SK-N-MC (cell line): ENCODE measurements at regions not wholly inside any gene's neighbourhood (a gene's known extent, or its start where the extent isn't known, plus 50 kb on each side); places are given as distances from the start of the nearest gene placed in this dataset.

ENCODE experiments used
- DNase-seq: peaks from one replicate; pipeline ENCODE4 v3.0.0-alpha.2; 2011; ENCODE audit warnings: low read depth, low spot score
- H3K27ac ChIP-seq: fragments of 200-600 bp; sonication (generic); 2 replicates; pipeline ENCODE4 v1.5.1; 2016; ENCODE audit warnings: mixed run types
- H3K36me3 ChIP-seq: fragments of 200-600 bp; sonication (generic); 2 replicates; pipeline ENCODE4 v1.6.1; 2017; ENCODE audit warnings: antibody characterized with exemption, low read length, mixed read lengths; ENCODE audit not compliant: insufficient read depth
- H3K4me3 ChIP-seq: fragments of 200-600 bp; sonication (generic); 2 replicates; pipeline ENCODE4 v1.5.1; 2016
- H3K9ac ChIP-seq: fragments of 200-600 bp; sonication (generic); 2 replicates; pipeline ENCODE4 v1.8.0; 2017; ENCODE audit warnings: mixed run types, mixed read lengths; ENCODE audit not compliant: insufficient read length
- H3K9me3 ChIP-seq: fragments of 200-600 bp; sonication (generic); 2 replicates; pipeline ENCODE4 v1.6.1; 2017; ENCODE audit warnings: low read depth, mild to moderate bottlenecking, antibody characterized with exemption, low read length, moderate library complexity, mixed read lengths
- EZH2 ChIP-seq: fragments of 200-600 bp; sonication (generic); IDR thresholded peaks from one replicate; pipeline ENCODE4 v1.6.1; 2017; ENCODE audit warnings: antibody characterized with exemption
- FOXP2 ChIP-seq: optimal IDR thresholded peaks from 2 replicates; pipeline ENCODE3; 2011; ENCODE audit warnings: mild to moderate bottlenecking, moderate library complexity; ENCODE audit not compliant: insufficient read depth; ENCODE audit errors: extremely low read length, control extremely low read depth
- POLR2AphosphoS5 ChIP-seq: IDR thresholded peaks from 2 replicates; pipeline ENCODE4 v1.6.1; 2012; ENCODE audit warnings: mild to moderate bottlenecking, low read depth, low read length, borderline replicate concordance

DNA sequence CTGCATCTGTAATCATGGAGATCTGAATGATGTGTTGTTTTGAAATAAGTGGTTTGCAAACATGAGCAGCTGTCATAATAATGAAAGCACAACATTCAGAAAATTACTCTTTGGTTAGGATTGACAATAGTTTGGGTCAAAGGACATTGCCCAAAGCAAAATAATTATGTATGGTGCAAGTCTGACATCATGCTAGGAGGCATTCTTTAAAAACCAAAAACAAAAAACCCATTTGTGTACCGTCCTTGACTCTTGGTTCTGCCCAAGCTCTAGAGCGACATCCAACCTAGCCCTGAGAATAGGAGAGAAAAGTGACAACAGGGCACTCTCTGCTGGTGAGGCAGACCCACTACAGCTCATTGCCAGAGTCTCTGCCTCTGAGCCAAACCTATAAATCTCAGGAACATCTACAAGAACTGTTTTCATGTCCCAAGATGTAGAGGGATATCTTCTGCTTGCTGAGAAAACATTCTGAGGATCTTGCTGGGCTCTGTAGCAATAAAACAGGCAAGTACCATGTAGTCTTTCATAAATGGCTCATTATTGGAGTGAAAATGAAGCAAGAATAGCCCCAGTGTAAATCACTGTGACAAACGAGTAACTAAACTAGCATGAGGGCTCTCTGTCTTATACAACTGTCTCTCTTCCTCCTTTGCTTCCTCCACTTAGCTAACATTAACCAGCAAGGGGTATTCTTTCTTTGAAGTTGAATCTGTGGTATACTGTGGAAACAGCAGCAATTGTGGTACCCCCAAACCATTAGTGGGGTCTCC, 266.8 kb upstream of the CXCR4 start:
- H3K27ac ChIP-seq = no peak overlapping the region
- TF ChIP-seq EZH2 = no peak
- TF ChIP-seq POLR2AphosphoS5 = no peak
- TF ChIP-seq FOXP2 = no peak
- H3K36me3 ChIP-seq = no peaks in the 10 kb centered on the region
- H3K9ac ChIP-seq = no peak overlapping the region
- no peak overlapping the region for H3K4me3 ChIP-seq
- no peak for DNase-seq
- H3K9me3 ChIP-seq = no peaks in the 10 kb centered on the region

DNA sequence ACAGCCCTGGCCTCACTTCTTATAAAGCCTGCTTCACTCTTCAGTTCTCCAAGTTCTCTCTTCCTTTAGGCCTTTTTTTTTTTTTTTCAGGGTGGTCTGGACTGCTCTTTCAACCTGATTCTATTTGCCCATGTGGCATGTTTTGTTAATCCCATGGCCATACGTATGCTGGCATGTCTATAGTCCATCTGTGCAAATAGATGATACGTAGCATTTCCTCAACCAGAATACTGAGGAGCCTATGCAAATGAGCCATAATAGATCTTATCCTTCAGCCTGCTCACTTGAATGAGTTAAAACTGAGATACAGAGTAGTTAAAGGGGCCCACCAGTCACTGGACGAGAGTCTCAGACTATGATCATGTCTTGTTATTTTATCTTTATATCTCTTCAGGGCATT, 265.2 kb upstream of the CXCR4 start:
- no peaks in the 10 kb centered on the region for H3K36me3 ChIP-seq
- DNase-seq = no peak
- no peak overlapping the region for H3K27ac ChIP-seq
- H3K9me3 ChIP-seq = no peaks in the 10 kb centered on the region
- TF ChIP-seq EZH2 = no peak
- no peak for TF ChIP-seq POLR2AphosphoS5
- TF ChIP-seq FOXP2 = no peak
- no peak overlapping the region for H3K9ac ChIP-seq
- no peak overlapping the region for H3K4me3 ChIP-seq

DNA sequence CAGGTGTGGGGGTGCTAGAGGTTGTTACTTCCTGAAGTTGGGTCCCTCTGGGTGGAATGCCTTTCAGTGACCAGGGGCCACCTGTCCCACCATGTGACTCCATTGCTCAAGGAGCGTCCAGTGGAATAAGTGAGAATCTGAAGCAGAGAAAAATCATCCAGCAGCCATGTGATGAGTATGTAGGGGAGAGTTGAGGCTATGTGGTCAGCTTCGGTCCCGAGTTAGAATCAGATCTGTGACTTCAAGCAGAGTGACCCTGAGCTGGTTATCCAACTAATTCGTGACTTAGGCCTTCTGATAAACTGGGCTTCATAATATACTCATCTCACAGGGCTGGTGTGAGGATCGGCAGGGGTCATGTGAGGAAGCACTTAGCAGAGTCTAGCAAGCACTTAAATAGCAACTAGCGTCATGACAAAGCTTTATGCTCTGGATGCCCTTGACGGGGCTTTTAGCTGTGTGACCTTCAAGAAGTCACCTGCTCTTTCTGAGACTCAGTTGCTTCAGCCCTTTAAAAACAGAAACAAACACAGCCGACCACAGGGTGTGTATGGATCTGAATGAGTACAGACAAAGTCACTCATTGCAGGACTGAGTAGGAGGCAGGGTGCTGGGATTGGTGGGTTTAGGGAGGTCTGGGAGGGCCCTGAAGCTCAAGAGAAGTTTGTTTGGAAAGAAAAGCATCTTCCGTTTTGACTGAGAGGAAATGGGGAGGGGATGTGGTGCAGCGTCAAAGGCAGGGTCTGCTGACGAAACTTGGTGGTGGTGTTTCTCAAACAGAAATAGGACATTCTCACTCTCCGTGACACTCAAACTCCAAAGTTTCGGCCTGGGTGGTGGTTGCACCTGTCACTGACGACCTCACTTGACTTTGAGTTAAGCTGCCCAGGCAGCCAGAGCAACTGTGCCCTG, 264.0 kb upstream of the CXCR4 start:
- Histone ChIP-seq H3K4me3 (no peak overlapping the region), H3K27ac (no peak overlapping the region), H3K36me3 (no peaks in the 10 kb centered on the region), H3K9ac (no peak overlapping the region), H3K9me3 (no peaks in the 10 kb centered on the region)
- no peak for DNase-seq
- TF ChIP-seq FOXP2 (no peak), POLR2AphosphoS5 (no peak), EZH2 (no peak)

DNA sequence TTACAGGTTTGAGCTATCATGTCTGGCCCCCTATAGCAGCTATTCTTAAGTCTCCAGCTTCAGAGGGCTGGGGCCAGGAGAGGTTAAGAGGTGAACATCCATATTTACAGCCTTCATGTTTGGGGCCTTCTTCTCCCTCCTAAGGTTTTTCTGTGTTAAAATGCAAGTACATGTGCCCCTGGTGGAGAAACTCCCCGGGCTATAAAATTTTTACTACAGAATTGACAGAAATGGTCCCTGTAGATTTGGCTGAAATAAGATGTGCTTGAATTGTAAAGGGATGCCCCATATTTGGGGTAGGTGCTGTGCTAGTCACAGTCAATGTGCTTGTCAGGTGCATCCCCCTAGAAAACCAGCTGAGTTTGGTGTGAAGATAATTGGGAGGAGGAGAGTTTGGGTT, 263.3 kb upstream of the CXCR4 start:
- Histone ChIP-seq H3K36me3 (no peaks in the 10 kb centered on the region), H3K4me3 (no peak overlapping the region), H3K9me3 (no peaks in the 10 kb centered on the region), H3K27ac (no peak overlapping the region), H3K9ac (no peak overlapping the region)
- DNase-seq = no peak
- TF ChIP-seq EZH2 (no peak), POLR2AphosphoS5 (no peak), FOXP2 (no peak)

DNA sequence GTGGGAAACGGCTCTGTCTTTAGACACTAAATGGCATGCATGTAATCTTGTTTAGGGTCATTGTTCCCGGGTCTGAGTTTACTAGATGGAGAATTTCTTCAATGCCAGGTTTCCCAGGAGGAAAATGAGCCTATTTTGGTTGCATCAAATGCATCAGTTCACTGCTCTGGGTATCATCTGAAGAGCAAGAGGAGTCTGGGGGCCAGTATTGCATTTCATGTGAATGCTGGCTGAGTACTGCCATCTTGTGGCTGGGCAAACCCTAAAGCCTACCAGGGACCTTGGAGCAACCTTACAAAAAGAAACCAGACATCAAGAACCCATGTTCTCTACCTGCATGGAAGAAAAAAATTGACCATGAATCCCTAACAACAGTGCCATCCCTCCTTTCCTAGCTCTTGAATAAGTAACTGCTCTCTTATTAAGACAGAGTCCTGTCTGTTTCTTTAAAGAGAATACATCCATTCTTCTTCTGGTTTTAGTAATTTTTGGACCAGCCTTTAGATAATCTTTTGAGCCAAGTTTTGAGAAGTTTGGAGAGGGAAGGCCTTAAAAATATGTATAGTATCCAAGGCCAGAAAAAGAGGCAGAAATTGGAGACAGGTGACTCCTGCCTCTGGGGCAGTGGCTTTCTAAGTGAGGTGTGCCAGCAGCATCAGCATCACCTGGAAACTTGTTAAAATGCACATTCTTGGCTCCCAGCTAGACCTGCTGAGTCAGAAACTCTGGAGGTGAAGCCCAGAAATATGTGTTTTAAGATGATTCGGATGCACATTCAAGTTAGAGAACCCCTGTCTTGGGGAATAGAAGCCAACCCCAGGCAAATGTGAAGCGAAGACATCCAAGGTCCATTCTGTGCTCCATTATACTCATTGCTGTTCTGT, 261.0 kb upstream of the CXCR4 start:
- TF ChIP-seq POLR2AphosphoS5 (no peak), EZH2 (no peak), FOXP2 (no peak)
- DNase-seq = peak; percentile 22
- H3K27ac ChIP-seq = no peak overlapping the region
- no peaks in the 10 kb centered on the region for H3K36me3 ChIP-seq
- no peaks in the 10 kb centered on the region for H3K9me3 ChIP-seq
- H3K4me3 ChIP-seq = no peak overlapping the region
- H3K9ac ChIP-seq = no peak overlapping the region

DNA sequence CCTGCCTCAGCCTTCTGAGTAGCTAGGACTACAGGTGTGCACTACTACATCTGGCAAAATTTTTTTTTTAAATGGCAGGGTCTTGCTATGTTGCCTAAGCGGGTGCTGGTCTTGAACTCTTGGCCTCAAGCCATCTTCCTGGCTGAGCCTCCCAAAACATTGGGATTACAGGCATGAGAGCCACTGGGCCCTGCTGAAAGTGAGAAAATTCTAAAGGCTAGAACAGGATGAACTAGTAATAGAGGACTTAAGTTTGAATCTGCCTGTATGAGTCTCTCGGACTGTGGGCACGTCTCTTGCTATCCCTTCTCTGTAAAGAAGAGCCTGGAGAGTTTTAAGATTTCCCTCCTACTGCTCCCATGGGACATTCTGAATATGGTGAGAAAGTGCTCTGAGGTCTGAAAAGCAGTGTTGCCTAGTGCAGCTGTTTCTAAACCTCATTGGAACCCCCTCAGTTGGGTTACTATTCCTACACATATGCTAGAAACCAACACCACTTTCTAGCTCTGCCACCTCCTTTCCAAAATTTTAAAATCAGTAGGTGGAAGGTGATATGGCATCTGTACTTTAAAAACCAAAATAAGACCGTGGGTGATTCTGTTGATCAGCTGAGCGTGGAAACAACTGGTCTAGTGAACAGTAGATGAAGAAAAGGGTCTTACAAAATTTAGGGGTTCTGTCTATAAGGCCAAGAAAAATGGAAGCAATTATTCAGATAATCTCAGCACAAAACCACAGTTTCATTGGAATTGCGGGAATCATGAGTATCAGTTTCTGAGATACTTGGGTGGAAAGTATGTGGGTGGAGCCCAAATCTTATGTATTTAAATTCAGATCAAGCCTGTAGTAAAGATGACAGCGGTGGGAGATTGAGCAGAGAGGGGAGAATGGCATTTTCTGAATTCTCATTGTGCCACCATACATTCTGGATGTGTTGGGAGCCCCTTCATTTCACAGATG, 259.8 kb upstream of the CXCR4 start:
- DNase-seq = no peak
- TF ChIP-seq FOXP2 (no peak), EZH2 (no peak), POLR2AphosphoS5 (no peak)
- no peak overlapping the region for H3K9ac ChIP-seq
- H3K36me3 ChIP-seq = no peaks in the 10 kb centered on the region
- no peak overlapping the region for H3K4me3 ChIP-seq
- no peak overlapping the region for H3K27ac ChIP-seq
- no peaks in the 10 kb centered on the region for H3K9me3 ChIP-seq

DNA sequence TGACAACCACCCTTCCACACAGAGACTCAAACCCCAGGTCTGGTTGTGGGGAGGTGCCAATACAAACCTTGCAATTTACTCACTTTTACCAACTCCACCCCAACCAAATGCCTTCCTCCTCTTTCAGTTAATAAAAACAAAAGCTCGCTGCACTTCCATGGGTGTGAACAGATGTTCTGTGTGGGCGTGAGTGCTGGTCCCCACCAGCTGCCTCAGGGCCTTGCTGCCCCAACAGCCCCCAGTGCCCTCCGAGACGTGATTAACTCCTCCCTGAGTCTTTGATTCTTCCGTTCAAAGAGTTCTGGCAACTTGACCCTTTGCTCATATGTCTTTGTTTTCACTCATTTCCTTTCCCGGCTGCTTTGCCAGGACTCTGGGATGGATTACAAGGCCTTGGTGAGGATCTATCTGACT, 258.9 kb upstream of the CXCR4 start:
- H3K4me3 ChIP-seq = no peak overlapping the region
- no peak for TF ChIP-seq EZH2
- no peak for TF ChIP-seq POLR2AphosphoS5
- TF ChIP-seq FOXP2 = no peak
- no peaks in the 10 kb centered on the region for H3K9me3 ChIP-seq
- H3K9ac ChIP-seq = no peak overlapping the region
- H3K27ac ChIP-seq = no peak overlapping the region
- no peaks in the 10 kb centered on the region for H3K36me3 ChIP-seq
- DNase-seq = no peak
